ENCODE measurements at regions not wholly inside any gene's neighbourhood (a gene's known extent, or its start where the extent isn't known, plus 50 kb on each side); places are given as distances from the start of the nearest gene placed in this dataset.

GRCh38 chr15:52862677-52863076 is 72.5 kb upstream of the ONECUT1 start:
- 0% methylated on average over 7 of the region's 7 CpGs for WGBS (ENCODE audit: insufficient coverage, low coverage, missing lambda C conversion rate)
- intact Hi-C loops (cut with micrococcal nuclease) (no loop called here), in situ Hi-C loops (cut with MboI) (no loop called here)
- no peaks in the 10 kb centered on the region for H3K9me1 ChIP-seq (ENCODE audit: control insufficient read depth, insufficient read depth, low read length)
- FAIRE-seq: no peak
- CTCF ChIA-PET (ENCODE audit: low intra/inter-chr PET ratio): no interaction called here
- H3K9me3 ChIP-seq (replicated peaks; ENCODE audit: control insufficient read depth, insufficient read depth, low read depth, low read length): no peaks in the 10 kb centered on the region
- H3K4me1 ChIP-seq (replicated peaks in 1 of 2; ENCODE audit: control insufficient read depth in 2 of 2, insufficient read depth in 2 of 2, low read length in 2 of 2): no peaks in the 10 kb centered on the region
- TF ChIP-seq ZNF253 (CRISPR knock-in tag; conservative IDR thresholded peaks at IDR 0.05): no peak
- no peak for TF ChIP-seq ILF3 (IDR thresholded peaks at IDR 0.05; ENCODE audit: borderline replicate concordance)
- no peak for TF ChIP-seq SIN3B (IDR thresholded peaks at IDR 0.05; ENCODE audit: low read depth)
- no peak for TF ChIP-seq BRF1 (IDR thresholded peaks at IDR 0.05; ENCODE audit: borderline replicate concordance, extremely low read depth, insufficient read length)
- no peak for TF ChIP-seq PHF8 (IDR thresholded peaks at IDR 0.05; ENCODE audit: borderline replicate concordance, low read length)
- TF ChIP-seq RBM17 (IDR thresholded peaks at IDR 0.05; ENCODE audit: borderline replicate concordance, low read depth, low read length): no peak
- no peak for TF ChIP-seq ZNF561 (CRISPR knock-in tag; conservative IDR thresholded peaks at IDR 0.05)
- no peak for TF ChIP-seq HSF4 (CRISPR knock-in tag; IDR thresholded peaks at IDR 0.05; ENCODE audit: borderline replicate concordance)
- TF ChIP-seq GATAD2B (IDR thresholded peaks at IDR 0.05; ENCODE audit: borderline replicate concordance): no peak
- H3K27ac ChIP-seq (ENCODE audit: extremely low read depth, low read depth, low read length): no peak overlapping the region
- POLR2A ChIA-PET: interaction anchor here (1.1 kb wide), 1 partner anchor 13 kb away, joined by 3 read pairs; no protein-coding TSS in a partner anchor
- H2AFZ ChIP-seq (ENCODE audit: low read depth, low read length): no peak overlapping the region
- no TSS peak for BruUV-seq (replicated peaks)
- H3K9ac ChIP-seq (ENCODE audit: insufficient read depth in 1 of 2, low read depth in 2 of 2, low read length in 2 of 2): no peak overlapping the region
- H3K27me3 ChIP-seq (ENCODE audit: control insufficient read depth in 2 of 2, insufficient read depth in 2 of 2, low read length in 2 of 2): no peaks in the 10 kb centered on the region
- H3K36me3 ChIP-seq (ENCODE audit: control insufficient read depth, insufficient read depth, low read length): no peaks in the 10 kb centered on the region
- no peaks in the 10 kb centered on the region for H3K79me2 ChIP-seq (ENCODE audit: control insufficient read depth, insufficient read depth, low read length)
- H3K4me3 ChIP-seq: no peak overlapping the region
- no peak overlapping the region for H3K4me2 ChIP-seq (ENCODE audit: insufficient read depth, low read length)
- no peak for ATAC-seq
- DNase-seq (ENCODE audit: extremely low read depth in 1 of 4, low spot score in 3 of 4): no peak
- H4K20me1 ChIP-seq (replicated peaks; ENCODE audit: control insufficient read depth, insufficient read depth, low read length): no peaks in the 10 kb centered on the region
